ENCODE measurements at regions not wholly inside any gene's neighbourhood (a gene's known extent, or its start where the extent isn't known, plus 50 kb on each side); places are given as distances from the start of the nearest gene placed in this dataset.

- Histone ChIP-seq H3K36me3 (ENCODE audit: control insufficient read depth, insufficient read depth, low read length) (no peaks in the 10 kb centered on the region), H3K27ac (no peak overlapping the region), H3K9ac (no peak overlapping the region), H3K4me1 (no peaks in the 10 kb centered on the region), H2AFZ (no peak overlapping the region), H3K9me3 (ENCODE audit: control insufficient read depth, low read length) (no peaks in the 10 kb centered on the region), H3K79me2 (no peaks in the 10 kb centered on the region), H3K4me2 (ENCODE audit: low read length) (no peak overlapping the region), H3K27me3 (ENCODE audit: control insufficient read depth, insufficient read depth, low read length) (no peaks in the 10 kb centered on the region), H3K4me3 (ENCODE audit: low read depth, low read length) (no peak overlapping the region)
- TF ChIP-seq CTCF (IDR thresholded peaks at IDR 0.05): no peak
Observed at GRCh38 chr11:42301777-42302176, 842.3 kb upstream of the LRRC4C start.

DNA sequence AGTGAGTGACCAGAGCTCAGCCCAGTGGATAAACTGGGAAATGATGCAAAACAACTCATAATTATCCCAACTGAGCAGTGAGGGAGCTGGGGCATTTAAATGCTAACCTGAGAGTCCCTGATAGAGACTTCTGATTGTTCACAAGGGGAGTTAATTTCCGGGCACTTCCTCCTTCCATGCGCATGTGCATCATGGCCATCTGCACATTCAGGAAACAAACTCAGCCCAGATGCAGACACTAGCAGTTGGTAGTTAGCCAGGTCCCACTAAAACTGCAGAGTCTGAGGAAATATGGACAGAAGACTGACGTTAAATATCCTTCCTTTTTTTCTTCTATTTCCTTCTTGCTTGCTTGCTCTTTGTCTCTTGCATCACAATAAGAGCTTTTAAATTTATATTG is 852.1 kb upstream of the LRRC4C start:
- no peak overlapping the region for H3K9ac ChIP-seq
- H2AFZ ChIP-seq: no peak overlapping the region
- no peak for TF ChIP-seq CTCF (IDR thresholded peaks at IDR 0.05)
- H3K27ac ChIP-seq: no peak overlapping the region
- no peak overlapping the region for H3K4me2 ChIP-seq (ENCODE audit: low read length)
- no peaks in the 10 kb centered on the region for H3K79me2 ChIP-seq
- H3K36me3 ChIP-seq (ENCODE audit: control insufficient read depth, insufficient read depth, low read length): no peaks in the 10 kb centered on the region
- no peaks in the 10 kb centered on the region for H3K27me3 ChIP-seq (ENCODE audit: control insufficient read depth, insufficient read depth, low read length)
- no peaks in the 10 kb centered on the region for H3K4me1 ChIP-seq
- no peak overlapping the region for H3K4me3 ChIP-seq (ENCODE audit: low read depth, low read length)
- no peaks in the 10 kb centered on the region for H3K9me3 ChIP-seq (ENCODE audit: control insufficient read depth, low read length)

GRCh38 chr11:42311944-42312343 is 852.5 kb upstream of the LRRC4C start:
- no peaks in the 10 kb centered on the region for H3K36me3 ChIP-seq (ENCODE audit: control insufficient read depth, insufficient read depth, low read length)
- H3K4me2 ChIP-seq (ENCODE audit: low read length): no peak overlapping the region
- H3K79me2 ChIP-seq: no peaks in the 10 kb centered on the region
- H3K27me3 ChIP-seq (ENCODE audit: control insufficient read depth, insufficient read depth, low read length): no peaks in the 10 kb centered on the region
- H3K4me1 ChIP-seq: no peaks in the 10 kb centered on the region
- no peak overlapping the region for H3K27ac ChIP-seq
- no peak for TF ChIP-seq CTCF (IDR thresholded peaks at IDR 0.05)
- no peak overlapping the region for H3K4me3 ChIP-seq (ENCODE audit: low read depth, low read length)
- no peaks in the 10 kb centered on the region for H3K9me3 ChIP-seq (ENCODE audit: control insufficient read depth, low read length)
- H2AFZ ChIP-seq: no peak overlapping the region
- H3K9ac ChIP-seq: no peak overlapping the region

DNA sequence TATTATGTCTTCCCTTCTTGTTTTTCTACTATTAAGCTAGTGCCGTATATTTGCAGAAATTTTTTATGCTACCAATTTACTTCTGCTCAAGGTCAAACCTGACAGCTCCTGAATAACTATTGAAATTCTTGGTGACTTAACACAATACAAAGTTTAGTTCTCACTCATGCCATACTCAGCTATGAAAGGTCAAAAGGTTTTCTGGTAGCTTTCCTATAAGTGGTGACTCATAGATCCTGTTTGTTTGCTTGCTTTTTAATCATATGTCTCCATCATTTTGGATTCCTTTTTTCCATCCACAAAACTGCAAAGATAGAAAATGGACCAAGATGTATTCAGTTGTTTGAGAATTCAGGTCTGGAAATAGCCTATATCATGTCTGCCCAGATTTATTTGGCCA is 855.8 kb upstream of the LRRC4C start:
- no peaks in the 10 kb centered on the region for H3K36me3 ChIP-seq (ENCODE audit: control insufficient read depth, insufficient read depth, low read length)
- no peak overlapping the region for H2AFZ ChIP-seq
- H3K4me3 ChIP-seq (ENCODE audit: low read depth, low read length): no peak overlapping the region
- H3K27me3 ChIP-seq (ENCODE audit: control insufficient read depth, insufficient read depth, low read length): no peaks in the 10 kb centered on the region
- no peak for TF ChIP-seq CTCF (IDR thresholded peaks at IDR 0.05)
- no peak overlapping the region for H3K27ac ChIP-seq
- H3K9ac ChIP-seq: no peak overlapping the region
- no peaks in the 10 kb centered on the region for H3K79me2 ChIP-seq
- no peak overlapping the region for H3K4me2 ChIP-seq (ENCODE audit: low read length)
- no peaks in the 10 kb centered on the region for H3K4me1 ChIP-seq
- H3K9me3 ChIP-seq (ENCODE audit: control insufficient read depth, low read length): no peaks in the 10 kb centered on the region

GRCh38 chr11:42315846-42316245 is 856.4 kb upstream of the LRRC4C start:
- TF ChIP-seq CTCF (IDR thresholded peaks at IDR 0.05): no peak

More at GRCh38 chr11:42315846-42316245, 856.4 kb upstream of the LRRC4C start:
- H3K4me3 ChIP-seq (ENCODE audit: low read depth, low read length): no peak overlapping the region
- H3K79me2 ChIP-seq: no peaks in the 10 kb centered on the region
- no peak overlapping the region for H3K4me2 ChIP-seq (ENCODE audit: low read length)
- no peaks in the 10 kb centered on the region for H3K9me3 ChIP-seq (ENCODE audit: control insufficient read depth, low read length)
- H3K4me1 ChIP-seq: no peaks in the 10 kb centered on the region
- H3K36me3 ChIP-seq (ENCODE audit: control insufficient read depth, insufficient read depth, low read length): no peaks in the 10 kb centered on the region
- H2AFZ ChIP-seq: no peak overlapping the region
- no peaks in the 10 kb centered on the region for H3K27me3 ChIP-seq (ENCODE audit: control insufficient read depth, insufficient read depth, low read length)
- no peak overlapping the region for H3K27ac ChIP-seq
- no peak overlapping the region for H3K9ac ChIP-seq

Data from parathyroid adenoma (tissue), 2 donors.